A204.1 (cell line): ENCODE measurements at regions not wholly inside any gene's neighbourhood (a gene's known extent, or its start where the extent isn't known, plus 50 kb on each side); places are given as distances from the start of the nearest gene placed in this dataset.

ENCODE experiments used
- FAIRE-seq: peaks from 2 replicates; lab custom pipeline; 2012; peaks lifted over from hg19 to GRCh38; lab: Jason Lieb, UNC

DNA sequence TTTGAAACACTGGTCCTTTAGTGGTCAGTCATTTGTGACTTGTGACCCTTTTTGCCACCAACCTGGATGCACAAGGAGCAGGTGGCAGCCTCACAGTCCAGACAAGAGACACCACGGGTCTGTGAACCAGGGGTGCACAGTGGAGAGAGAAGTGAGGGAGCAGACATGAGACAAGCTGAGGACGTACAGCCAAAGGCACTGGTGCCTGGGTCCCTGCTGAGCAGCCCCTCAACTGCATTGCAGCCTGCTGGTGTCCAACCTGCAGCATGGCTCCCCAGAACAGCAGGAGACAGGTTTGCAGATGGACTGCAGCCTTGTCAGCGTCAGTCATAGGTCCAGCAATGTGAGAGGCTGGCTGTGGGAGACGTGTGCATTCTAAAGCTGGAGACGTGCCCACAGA lies 124.2 kb upstream of the FSTL4 start:
- no peak for FAIRE-seq

DNA sequence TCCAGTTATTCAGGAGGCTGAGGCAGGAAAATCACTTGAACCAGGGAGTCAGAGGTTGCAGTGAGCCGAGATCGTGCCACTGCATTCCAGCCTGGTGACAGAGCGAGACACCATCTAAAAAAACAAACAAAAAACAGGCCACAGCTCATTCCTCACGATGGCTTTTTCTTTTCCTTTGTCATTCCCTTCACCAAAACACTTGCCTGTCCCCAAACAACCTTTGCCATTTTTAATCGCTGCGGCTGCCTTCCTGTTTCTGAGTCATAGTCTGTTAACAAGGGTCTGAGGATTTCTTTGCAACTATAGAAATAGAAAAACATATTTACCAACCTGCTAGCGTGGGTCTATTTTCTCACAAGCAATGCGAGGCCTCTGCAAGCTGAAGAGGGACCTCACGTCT lies 123.0 kb upstream of the FSTL4 start:
- FAIRE-seq, result no peak

DNA sequence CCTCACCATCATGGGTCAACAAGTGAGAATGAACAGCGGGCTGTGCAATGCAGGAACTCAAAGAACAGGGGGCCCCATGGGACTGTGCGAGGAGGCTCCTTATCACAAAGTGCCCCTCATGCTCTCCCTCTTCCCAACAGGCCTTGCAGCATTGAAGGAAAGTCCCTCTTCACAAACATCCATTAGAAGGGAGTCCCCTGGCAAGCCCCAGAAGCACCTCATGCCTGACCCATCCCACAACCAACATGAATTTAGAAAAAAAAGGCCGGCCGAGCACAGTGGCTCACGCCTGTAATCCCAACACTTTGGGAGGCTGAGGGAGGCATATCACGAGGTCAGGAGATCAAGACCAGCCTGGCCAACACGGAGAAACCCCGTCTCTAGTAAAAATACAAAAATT lies 122.6 kb upstream of the FSTL4 start:
- FAIRE-seq, result no peak

DNA sequence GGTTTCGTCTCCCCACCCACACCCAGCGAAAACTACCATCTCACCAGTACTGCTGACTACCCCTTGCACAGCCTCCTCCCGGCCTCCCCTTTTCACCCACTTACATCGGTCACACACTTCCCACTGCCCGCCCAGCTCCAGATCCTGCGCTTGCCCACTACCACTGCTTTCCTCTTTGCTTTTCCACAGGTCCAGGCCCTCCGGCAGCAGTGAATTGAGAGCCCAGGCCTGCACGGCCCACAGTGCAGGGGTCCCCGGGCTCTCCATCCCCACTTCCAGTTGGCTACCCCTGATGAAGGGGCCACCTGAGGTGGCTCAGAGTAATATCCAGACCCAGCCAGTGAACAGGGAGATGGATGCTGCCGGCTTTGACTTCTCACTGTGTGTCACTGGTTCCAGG lies 120.2 kb upstream of the FSTL4 start:
- FAIRE-seq, result no peak

DNA sequence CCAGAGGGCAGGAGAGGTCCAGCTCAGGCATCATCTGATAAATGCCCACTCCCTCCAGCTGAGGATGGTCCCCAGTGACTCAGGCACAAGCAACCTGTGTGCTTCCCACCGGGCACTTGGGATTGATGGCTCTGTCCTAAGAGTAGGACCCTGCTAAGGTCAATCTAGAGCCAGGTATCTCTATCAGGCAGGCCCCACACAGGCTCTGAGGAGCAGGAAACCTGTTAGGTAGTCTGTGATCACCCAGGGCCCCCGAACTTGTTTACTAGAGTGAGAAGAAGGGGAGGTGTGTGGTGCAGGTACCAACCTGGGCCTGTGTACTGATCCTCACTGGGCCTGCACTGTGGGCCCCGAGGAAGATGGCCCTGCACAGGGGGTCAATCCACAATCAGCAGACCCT lies 119.6 kb upstream of the FSTL4 start:
- FAIRE-seq, result no peak

DNA sequence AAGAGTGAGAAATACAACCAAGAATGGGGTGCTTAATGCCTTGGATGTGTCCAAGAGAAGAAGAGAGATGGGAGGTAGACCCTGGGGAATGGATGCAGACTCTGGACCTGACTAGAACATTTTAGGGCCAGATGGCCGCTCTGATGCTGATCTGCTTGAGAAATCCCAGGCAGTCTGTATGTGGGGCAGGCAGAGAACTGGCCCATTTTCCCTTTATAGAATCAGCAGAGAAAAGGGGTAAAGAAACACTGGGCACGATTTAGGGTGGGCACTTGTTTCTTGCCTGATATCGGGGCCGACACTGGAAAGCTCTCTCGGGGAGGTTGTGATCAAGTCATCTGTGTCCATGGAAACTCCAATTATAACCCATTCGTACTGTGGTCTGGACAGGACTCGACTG lies 118.5 kb upstream of the FSTL4 start:
- FAIRE-seq, result no peak

DNA sequence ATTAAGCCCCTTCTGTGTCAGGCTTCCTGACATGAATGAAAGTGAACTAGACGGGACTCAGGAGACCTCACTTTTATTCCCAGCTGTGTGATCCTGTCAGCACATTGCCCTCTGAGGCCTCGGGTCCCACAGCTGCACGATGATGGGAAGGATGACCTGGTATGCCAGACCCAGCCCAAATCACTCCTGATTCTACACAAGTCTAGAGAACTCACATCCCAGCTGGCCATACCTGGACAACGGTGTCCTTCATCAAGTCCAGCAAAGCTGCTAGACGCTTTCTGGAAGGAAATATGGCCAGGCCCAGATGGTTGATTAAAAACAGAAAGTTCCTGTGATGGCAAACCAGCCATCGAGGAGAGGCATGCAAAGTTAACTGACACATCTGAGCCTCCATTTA lies 118.0 kb upstream of the FSTL4 start:
- FAIRE-seq, result no peak

DNA sequence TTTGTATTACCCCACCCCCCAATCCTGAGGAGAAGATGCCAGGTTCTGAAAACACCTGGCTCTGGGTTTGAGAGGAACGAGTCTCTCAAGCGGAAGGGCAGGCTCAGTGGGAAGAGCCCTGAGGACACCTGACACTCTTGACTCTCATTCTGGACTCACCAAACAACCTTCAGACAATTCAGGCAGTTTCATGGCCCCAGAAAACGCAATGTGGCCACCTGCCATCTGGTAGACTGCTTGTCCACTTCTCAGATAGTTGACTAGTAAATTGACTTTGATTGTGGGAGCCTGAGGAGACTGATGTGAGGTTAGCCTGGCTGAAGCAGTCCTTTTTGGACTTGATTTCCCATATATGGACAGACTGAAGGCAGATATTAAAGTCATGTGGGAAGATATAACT lies 117.5 kb upstream of the FSTL4 start:
- no peak for FAIRE-seq

DNA sequence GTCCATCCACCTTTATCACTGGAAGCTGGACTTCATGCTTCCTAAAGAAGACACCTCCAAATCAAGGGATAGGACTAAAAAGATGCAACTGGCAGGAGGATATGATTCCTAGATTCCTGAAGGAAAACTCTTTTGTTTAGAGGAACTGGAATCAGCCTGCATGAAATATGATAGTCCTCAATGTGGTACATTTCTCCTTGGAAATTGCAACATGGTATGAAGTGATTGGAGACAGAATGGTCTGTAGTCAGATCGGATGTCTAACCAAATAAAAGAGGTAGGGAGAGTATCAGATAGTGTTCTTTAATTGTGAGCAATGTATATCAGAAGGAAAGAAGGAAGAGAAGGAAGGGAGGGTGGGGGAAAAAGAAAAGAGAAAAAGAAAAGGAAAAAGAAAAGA lies 116.1 kb upstream of the FSTL4 start:
- FAIRE-seq, result no peak

DNA sequence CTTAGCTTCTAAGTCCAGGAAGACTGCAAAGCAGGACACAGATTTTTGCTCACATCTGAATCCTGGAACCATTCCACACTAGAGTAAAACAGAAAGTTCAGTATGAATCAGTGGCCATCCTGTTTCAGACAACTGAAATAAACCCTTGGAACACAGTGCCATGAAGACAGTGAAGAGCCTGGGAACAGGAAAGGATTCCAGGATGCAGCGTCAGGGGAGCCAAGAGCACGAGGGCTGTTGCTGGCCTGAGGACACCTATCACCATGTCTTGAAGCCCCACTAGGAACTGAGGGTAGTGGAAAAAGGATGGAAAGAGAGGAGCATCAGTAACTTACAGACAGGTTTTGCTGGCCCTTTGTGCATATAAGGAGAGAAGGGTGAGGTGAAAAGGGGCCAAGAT lies 115.3 kb upstream of the FSTL4 start:
- no peak for FAIRE-seq

DNA sequence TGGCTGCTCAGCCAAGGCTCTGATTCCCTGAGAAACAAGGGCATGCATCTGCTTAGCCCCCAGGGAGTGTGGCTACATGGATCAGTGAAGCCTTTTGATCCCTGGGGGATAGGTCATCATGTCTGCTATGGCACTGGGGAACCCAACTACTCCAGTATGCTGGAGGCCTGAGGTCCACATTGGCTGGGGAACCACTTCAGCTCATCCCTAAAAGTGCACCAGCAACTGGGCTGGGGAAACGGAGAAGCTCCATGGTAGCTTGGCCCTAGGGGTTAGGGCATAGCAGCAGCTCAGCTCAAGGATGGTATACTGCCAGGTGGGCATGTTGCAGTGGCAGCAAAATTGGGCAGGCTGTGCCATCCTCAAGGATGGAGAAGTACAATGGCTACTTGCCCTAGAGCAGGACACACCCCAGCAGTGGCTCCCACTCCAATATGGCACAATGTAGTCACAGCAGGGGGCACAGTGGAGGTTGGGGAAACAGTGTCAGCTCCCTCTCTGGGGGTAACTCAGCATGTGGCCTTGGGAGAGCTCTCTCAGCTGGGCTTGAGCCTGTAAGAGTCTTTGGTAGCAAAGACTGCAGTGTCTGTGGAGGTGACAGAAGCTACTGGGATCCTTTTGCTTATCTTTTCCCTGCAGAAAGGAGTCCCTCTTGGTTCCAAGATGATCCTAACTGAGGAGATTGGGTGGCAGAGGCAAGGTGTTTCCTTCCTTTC lies 111.5 kb upstream of the FSTL4 start:
- no peak for FAIRE-seq

DNA sequence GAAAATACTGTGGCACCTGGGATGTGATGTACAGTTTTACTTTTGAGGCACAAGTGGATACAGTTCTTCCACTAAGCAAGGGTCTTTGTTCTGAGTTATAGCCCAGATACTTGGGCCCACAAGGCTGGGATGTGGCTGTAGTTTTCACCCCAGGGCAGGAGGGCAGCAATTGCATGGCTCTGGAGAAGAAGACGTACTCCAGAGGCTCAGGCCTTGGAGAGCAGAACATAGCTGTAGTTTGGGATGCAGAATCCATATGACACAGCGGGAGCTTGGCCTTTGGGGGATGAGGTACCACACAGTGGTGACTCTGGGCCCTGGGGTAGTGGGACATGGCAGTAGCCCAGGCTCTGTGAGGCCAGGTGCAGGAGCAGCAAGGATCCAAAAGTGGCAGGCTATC lies 110.8 kb upstream of the FSTL4 start:
- FAIRE-seq, result no peak

DNA sequence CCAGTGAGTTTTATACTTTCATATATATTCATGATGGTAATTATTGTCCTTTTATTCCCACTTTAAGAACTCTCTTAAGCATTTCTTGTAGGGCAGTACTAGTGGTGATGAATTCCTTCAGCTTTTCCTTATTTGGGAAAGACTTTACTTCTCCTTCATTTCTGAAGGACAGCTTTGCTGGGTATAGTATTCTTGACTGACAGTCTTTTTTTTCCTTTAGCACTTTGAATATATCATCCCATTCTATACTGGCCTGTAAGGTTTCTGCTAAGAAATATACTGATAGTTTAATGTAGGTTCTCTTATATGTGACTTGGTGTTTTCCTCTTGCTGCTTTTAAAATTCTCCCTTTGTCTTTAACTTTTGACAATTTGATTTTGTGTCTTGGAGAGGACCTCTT lies 109.0 kb upstream of the FSTL4 start:
- no peak for FAIRE-seq

DNA sequence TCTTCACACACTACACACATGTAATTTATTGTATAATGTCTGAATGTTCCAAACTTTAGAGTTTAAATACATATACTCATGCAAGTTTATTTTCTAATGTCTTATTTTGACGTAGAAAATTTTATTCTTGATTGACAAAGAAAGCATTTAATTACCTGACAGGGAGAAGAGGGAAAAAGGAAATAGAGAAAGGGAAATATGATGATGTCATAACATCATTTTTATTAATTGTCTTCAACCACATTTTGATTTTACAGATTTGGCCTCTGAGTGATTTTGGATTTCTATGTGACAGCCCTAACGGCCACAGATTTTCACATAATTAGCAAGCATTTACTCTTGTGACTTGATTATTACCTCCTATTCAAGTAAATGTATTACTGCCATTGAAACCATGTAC lies 106.1 kb upstream of the FSTL4 start:
- FAIRE-seq, result no peak

DNA sequence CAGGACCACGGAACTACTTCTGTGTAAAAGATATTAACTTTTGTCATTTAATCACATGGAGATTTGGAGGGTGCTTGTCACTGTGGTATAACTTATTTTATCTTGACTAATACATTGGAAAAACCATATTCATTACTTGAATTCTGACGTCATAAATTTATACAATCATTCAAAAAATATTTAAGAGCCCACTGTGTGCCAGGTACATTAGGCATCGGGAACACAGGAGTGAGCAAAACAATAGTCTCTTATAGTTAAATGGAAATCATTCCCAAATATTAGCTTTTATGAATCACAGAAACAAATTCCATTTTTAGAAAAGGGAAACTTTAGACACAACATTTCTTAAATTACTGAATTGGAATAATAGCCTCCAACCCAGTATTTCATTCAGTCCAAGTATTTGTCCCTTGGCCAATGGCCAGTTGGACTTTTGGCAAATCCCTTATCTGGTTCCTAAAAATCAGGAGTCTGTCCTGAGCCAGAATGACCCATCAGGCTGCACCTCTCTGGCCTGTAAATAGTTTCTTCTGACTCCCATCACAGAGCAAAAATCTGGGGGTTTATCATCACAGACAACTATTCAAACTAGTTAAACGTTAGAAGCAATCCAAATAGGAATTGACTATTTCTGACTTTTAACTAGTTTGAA lies 104.3 kb upstream of the FSTL4 start:
- FAIRE-seq, result no peak

DNA sequence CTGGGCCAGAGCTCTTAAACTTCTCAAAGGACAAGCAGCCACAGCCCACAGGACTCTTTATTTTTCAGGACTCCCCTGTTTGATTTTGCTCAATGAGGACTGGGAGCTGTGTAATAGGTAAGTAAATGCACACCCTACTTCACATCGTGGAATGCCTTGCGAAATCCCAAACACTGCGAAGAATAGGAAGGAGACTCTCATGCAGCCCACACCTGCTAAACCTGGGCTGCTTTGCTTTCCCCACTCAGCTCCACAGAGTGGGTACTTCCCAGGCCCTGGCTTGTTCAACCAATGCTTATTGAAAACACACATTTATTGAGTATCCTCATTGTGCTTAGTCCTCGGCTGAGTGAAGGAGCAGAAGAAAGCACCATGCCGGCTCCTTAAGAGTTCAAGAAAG lies 103.3 kb upstream of the FSTL4 start:
- no peak for FAIRE-seq

DNA sequence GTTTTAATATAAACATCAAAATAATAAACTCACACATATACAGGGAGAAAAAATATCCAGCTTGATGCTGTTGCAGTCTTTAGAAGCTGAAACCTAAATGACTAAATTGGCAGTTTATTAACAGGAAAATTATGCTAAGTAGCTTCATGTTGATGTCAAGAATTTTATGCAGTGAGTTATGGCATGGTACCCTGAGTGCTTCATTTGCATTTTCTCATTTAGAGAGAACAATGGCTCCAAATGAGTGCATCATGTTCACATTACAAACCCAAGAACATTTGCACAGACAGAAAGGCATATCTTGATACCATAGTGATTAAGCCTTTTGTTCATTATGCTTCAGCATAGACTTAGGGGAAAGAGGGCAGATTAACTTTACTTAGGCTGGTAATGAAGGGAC lies 102.9 kb upstream of the FSTL4 start:
- FAIRE-seq, result no peak

DNA sequence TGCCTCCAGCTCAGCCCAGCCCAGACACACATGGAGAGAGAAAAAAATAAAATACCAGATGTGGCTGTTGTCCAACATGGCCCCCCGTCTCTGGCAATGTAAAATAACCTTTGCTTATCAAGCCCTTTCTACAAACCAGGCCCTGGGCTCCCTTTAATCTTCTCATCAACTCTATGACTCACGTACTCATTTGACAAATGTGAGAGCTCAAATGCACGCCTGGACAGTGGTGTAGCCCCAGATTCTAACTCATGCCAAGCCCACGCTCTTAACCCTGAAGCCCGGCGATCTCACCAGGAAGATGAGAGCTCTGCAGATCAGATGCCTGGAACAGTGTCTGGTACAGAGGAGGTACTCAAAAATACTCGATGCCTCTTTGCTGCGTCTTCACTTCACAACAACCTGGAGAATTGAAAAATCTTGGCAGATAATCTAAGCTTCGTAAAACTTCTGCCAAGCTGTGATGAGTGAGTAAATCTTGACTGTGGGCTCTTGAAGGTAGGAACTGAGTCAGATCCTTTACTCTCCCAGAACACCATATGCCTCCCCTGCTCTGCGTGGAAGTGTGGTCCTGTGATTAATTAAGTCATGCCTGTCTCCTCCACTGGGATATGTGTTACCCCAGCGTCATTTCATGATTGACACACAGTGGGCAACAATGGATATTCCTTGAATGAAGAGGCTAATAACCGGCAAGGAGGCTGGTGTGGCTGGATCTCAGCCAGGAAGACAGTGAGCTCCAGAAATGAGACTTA lies 102.0 kb upstream of the FSTL4 start:
- FAIRE-seq, result no peak

DNA sequence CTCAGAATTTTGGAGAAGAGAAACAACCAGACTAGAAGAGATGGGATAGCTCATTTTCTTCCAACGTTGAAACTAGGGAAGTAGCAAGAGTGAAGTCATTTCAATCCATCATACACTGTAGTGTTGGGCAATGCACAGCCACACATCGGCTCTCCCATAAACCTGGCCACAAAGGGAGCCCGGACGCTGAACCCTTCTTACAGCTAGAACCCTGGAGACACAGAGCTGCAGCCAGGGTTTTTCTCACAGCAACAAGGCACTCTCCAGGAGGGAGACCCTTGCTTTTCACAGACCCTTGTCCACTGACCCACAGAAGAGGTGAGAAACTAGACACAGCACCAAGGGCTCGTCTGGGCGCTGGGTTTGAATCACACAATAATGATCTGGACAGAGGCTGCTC lies 101.4 kb upstream of the FSTL4 start:
- no peak for FAIRE-seq

DNA sequence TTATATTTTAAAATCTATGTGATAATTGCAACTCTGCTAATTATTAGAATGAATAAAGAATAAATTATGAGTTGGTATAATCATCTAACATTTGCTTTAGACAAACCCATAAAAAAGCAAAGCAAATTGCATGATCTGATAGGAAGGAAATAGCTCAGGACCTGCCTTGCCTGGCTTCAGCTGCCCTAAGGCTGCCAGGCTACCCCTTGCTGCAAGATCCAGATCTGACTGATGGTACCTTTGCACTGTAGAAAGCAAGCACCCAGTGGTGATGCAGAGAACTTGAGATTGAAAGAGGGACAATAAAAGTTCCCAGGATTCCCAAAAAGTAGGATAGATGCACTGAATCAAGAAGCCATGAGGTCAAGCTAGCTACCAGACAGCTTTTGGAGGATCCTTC lies 100.9 kb upstream of the FSTL4 start:
- no peak for FAIRE-seq

DNA sequence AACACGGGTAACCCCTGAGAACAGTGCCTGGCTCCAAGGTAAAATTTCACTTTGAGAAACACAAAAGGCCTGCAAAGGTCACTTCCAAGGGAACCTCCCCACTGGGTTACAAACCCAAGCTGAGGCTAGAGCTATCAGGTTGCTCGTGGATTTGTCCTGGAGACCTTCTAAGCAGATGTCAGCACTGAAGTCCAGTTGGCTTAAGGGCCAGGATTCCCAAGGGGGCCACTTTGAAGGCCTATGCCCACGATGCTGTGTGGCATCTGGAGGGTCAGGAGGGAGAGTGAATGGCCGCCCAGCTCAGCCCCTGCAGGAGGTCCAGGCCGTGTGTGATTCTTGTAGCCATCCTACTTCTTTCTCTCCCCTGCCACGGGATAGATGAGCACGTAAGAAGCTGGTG lies 100.2 kb upstream of the FSTL4 start:
- FAIRE-seq, result no peak

DNA sequence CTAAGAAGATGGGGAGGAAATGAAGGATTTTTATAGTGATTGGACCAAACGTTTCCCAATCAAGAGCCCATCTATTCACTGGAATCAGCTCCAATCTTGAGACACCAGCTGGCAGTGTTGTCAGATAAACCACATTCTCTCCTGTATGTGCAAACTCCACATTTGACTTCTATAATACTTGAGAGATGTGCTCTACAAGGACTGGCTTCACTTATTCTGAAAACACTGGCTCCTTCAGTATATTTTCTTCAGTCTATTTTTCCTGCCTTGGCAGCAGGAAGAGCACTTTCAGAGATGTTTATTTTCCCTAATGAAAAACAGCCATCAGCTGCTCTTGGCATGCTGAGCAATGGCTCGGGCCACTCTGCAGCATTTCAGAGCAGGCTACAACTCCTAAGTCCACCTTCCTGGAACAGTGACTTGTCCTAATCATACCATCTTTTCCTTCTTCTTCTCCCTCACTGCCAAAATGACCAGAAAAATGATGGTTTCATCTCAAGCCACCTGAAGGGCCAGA lies 96.9 kb upstream of the FSTL4 start:
- FAIRE-seq, result no peak

DNA sequence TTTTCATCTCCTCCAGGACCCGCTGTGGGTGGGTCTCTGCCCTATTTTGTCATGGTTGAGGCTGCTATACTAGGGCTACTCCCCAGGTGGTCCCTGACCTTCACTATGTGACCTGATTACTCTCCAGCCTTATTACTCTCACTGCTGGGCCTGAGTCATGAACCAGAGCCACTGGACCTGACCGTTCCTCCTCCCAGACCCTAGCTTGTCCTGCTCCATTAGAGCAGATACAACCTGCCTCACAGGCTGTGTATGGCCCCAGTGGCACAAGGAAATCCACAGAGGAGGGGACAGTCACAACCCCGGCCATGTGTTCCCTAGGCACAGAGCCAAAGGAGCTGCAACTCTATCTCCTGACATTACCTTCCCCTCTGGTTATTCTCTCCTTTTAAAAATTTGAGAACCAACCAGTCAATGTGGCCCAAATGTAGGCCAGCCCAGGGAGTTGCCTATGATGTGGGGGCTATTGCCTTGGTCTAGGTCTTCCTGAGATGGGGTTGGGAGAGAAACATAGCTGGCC lies 96.0 kb upstream of the FSTL4 start:
- no peak for FAIRE-seq
